ENCODE measurements at regions not wholly inside any gene's neighbourhood (a gene's known extent, or its start where the extent isn't known, plus 50 kb on each side); places are given as distances from the start of the nearest gene placed in this dataset.
A peak's percentile ranks its signal among the peaks of the same experiment; 100 is the strongest.
"Not testable (repeated sequence)": the region's sequence is repeated elsewhere in the genome, so short reads cannot be mapped to it uniquely, and the experiment has no call there.

- ATAC-seq, result peak; percentile 97
Measured at GRCh38 chr6:21856456-21856825, 262.9 kb downstream of the SOX4 start.

- ATAC-seq, result peak; percentile 79
Measured at GRCh38 chr6:21856844-21857243, 263.3 kb downstream of the SOX4 start.

- ATAC-seq, result no peak
Measured at GRCh38 chr6:21858076-21858475, 264.5 kb downstream of the SOX4 start.

- ATAC-seq, result no peak
Measured at GRCh38 chr6:21859193-21859735, 265.7 kb downstream of the SOX4 start.

- ATAC-seq, result no peak
Measured at GRCh38 chr6:21861942-21862341, 268.4 kb downstream of the SOX4 start.

GRCh38 chr6:21864206-21864605, 270.7 kb downstream of the SOX4 start:
- ATAC-seq, result no peak

- ATAC-seq, result no peak
Measured at GRCh38 chr6:21868226-21868625, 274.7 kb downstream of the SOX4 start.

GRCh38 chr6:21869085-21869771, 275.7 kb downstream of the SOX4 start:
- peak; percentile 98 for ATAC-seq

- peak; percentile 55 for ATAC-seq
Measured at GRCh38 chr6:21870076-21870730, 276.7 kb downstream of the SOX4 start.

- ATAC-seq, result no peak
Measured at GRCh38 chr6:21871831-21872230, 278.3 kb downstream of the SOX4 start.

GRCh38 chr6:21872749-21873148, 279.2 kb downstream of the SOX4 start:
- no peak for ATAC-seq

- ATAC-seq, result peak; percentile 70
Measured at GRCh38 chr6:21873562-21873961, 280.0 kb downstream of the SOX4 start.

- no peak for ATAC-seq
Measured at GRCh38 chr6:21874372-21874771, 280.8 kb downstream of the SOX4 start.

GRCh38 chr6:21877037-21877436, 283.5 kb downstream of the SOX4 start:
- ATAC-seq, result not testable (repeated sequence)

GRCh38 chr6:21880249-21880648, 286.7 kb downstream of the SOX4 start:
- ATAC-seq, result not testable (repeated sequence)

- no peak for ATAC-seq
Measured at GRCh38 chr6:21881969-21882465, 288.5 kb downstream of the SOX4 start.

- ATAC-seq, result no peak
Measured at GRCh38 chr6:21883595-21884328, 290.2 kb downstream of the SOX4 start.

- ATAC-seq, result no peak
Measured at GRCh38 chr6:21885111-21885510, 291.6 kb downstream of the SOX4 start.

- peak; percentile 52 for ATAC-seq
Measured at GRCh38 chr6:21885532-21886114, 292.1 kb downstream of the SOX4 start.

- no peak for ATAC-seq
Measured at GRCh38 chr6:21886542-21887151, 293.1 kb downstream of the SOX4 start.

GRCh38 chr6:21887231-21888185, 294.0 kb downstream of the SOX4 start:
- no peak for ATAC-seq

Measured in esophagus mucosa (tissue), 1 donor.